Esophagus squamous epithelium (tissue), 5 donors: ENCODE measurements at regions not wholly inside any gene's neighbourhood (a gene's known extent, or its start where the extent isn't known, plus 50 kb on each side); places are given as distances from the start of the nearest gene placed in this dataset.

Experiments used
- DNase-seq: peaks from one replicate; lab custom pipeline; 2025; lab: John Stamatoyannopoulos, UW
- H3K27ac ChIP-seq, 4 donors: fragments of 200-600 bp; sonication (generic); one replicate each; pipeline ENCODE4 v1.5.1; 2016 to 2019; ENCODE audit warnings: mild to moderate bottlenecking in 1 of 4
- H3K27me3 ChIP-seq, 4 donors: fragments of 200-600 bp; sonication (generic); 1 replicate in 3 of 4; 2 replicates in 1 of 4; pipeline versions ENCODE4 v1.5.1 to v1.6.0; 2017 to 2021; ENCODE audit warnings: antibody characterized with exemption in 1 of 4
- H3K36me3 ChIP-seq, 3 donors: fragments of 200-600 bp; sonication (generic); one replicate each; pipeline ENCODE4 v1.5.1; 2016 to 2019
- H3K4me1 ChIP-seq, 3 donors: fragments of 200-600 bp; sonication (generic); one replicate each; pipeline ENCODE4 v1.5.1; 2017 to 2019
- H3K4me3 ChIP-seq, 4 donors: fragments of 200-600 bp; sonication (generic); 1 replicate in 3 of 4; 2 replicates in 1 of 4; pipeline ENCODE4 v1.5.1; 2016 to 2019; ENCODE audit warnings: mild to moderate bottlenecking in 2 of 4, moderate library complexity in 1 of 4
- H3K9me3 ChIP-seq, 3 donors: fragments of 200-600 bp; sonication (generic); one replicate each; pipeline ENCODE4 v1.5.1; 2016 to 2019
- POLR2A ChIP-seq, 4 donors: fragments of 450-650 bp; IDR thresholded peaks; one replicate each; pipeline ENCODE4 v1.6.1; 2017; ENCODE audit warnings: antibody characterized with exemption in 4 of 4, mild to moderate bottlenecking in 4 of 4, moderate library complexity in 3 of 4
- WGBS, 2 donors: methylation state at CpG; one replicate each; pipeline ENCODE4 v1.1.5; 2018; 5-methylcytosine and 5-hydroxymethylcytosine counted together
- intact Hi-C: fragments of 100-400 bp; cut with DNase I; formaldehyde crosslinking; loops from one replicate; pipeline ENCODE4 v1.15.0; 2022
- TF ChIP-seq, protein P1 (sequence below), 6 experiments: fragments of 450-650 bp in 4 of 6; fragments of 200-600 bp in 2 of 6; sonication (generic) in 2 of 6; IDR thresholded peaks; one replicate each; pipeline ENCODE4 v1.5.1; 2016 to 2019; ENCODE audit warnings: antibody characterized with exemption in 6 of 6, mild to moderate bottlenecking in 4 of 6, moderate library complexity in 4 of 6
- donor health status: DM: yes; HTN: yes; CAD: no.

DNA sequence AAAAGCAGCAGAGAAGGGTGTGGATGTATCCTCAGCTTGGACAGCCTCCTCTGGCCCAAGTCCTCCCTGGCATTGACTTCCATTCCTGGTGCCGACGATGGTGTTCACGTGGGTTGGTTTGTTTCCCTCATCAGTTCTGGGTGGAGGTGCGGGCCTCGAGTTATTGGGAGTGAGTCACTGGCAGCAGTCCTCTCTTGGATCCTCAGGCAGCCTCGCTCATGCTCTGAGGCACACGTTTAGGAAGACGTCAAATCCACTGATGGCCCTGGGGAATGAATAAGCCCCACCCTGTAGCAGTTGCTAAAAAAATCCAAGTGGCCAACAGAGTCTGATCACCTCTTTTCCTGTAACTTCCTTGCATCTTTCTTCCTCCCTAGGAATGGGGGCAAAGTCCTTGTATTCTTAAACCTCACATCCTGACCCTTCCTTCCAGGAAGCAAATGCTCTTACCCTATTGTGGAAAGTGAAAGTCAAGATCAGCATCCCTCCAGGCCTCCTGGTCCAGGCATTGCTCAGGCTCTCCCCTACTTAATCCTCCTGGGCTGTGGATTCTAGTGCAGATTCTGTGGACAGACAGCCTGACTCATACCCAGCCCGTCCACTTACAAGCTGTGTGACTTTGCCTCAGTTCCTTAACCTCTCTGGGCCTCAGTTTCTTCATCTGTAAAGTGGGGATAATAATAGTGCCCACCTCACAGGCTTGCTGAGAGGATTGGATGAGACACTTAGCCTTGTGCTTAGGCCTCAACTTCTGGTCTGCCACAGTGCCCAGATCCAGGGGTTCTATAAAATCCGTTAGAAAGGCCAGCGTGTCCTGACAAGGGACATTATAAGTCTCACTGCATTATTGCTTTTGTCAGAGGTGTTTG lies 111.1 kb downstream of the TLR5 start:
- H3K9me3 ChIP-seq: no peaks in the 10 kb centered on the region
- H3K27ac ChIP-seq: peak overlapping the region in 2 of 4 donors; percentile 57 to 67
- H3K36me3 ChIP-seq: no peaks in the 10 kb centered on the region
- H3K27me3 ChIP-seq: no peaks in the 10 kb centered on the region
- H3K4me3 ChIP-seq: no peak overlapping the region
- no peak for TF ChIP-seq POLR2A (IDR thresholded peaks at IDR 0.05)
- TF ChIP-seq, protein P1, sequence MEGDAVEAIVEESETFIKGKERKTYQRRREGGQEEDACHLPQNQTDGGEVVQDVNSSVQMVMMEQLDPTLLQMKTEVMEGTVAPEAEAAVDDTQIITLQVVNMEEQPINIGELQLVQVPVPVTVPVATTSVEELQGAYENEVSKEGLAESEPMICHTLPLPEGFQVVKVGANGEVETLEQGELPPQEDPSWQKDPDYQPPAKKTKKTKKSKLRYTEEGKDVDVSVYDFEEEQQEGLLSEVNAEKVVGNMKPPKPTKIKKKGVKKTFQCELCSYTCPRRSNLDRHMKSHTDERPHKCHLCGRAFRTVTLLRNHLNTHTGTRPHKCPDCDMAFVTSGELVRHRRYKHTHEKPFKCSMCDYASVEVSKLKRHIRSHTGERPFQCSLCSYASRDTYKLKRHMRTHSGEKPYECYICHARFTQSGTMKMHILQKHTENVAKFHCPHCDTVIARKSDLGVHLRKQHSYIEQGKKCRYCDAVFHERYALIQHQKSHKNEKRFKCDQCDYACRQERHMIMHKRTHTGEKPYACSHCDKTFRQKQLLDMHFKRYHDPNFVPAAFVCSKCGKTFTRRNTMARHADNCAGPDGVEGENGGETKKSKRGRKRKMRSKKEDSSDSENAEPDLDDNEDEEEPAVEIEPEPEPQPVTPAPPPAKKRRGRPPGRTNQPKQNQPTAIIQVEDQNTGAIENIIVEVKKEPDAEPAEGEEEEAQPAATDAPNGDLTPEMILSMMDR (IDR thresholded peaks at IDR 0.05): no peak
- intact Hi-C loops: no loop called here
- WGBS, 2 donors: 46 to 49% methylated on average over 8 to 11 of the region's 11 CpGs
- DNase-seq: no peak
- H3K4me1 ChIP-seq: peaks cover 6 to 42% (median 8%) of the 10 kb centered on the region in 3 donors

DNA sequence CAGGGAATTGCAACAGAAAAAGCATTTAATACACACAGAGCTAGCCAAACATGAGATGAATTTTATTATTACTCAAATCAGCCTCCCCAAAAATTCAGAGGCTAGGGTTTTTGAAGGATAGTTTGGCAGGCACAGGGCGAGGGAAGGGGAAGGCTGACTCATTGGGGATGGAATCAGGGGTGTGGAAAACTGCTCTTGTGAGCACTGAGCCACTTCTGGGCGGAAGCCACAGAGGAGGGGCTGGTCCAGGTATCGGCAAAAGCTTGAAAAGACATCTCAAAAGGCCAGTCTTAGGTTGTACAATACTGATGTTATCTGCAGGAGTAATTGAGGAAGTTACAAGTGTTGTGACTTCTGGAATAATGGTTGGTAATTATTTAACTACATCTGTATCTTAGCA lies 109.4 kb downstream of the TLR5 start:
- H3K36me3 ChIP-seq: no peaks in the 10 kb centered on the region
- WGBS, 2 donors: 18 to 72% methylated on average over 2 to 3 of the region's 3 CpGs

DNA sequence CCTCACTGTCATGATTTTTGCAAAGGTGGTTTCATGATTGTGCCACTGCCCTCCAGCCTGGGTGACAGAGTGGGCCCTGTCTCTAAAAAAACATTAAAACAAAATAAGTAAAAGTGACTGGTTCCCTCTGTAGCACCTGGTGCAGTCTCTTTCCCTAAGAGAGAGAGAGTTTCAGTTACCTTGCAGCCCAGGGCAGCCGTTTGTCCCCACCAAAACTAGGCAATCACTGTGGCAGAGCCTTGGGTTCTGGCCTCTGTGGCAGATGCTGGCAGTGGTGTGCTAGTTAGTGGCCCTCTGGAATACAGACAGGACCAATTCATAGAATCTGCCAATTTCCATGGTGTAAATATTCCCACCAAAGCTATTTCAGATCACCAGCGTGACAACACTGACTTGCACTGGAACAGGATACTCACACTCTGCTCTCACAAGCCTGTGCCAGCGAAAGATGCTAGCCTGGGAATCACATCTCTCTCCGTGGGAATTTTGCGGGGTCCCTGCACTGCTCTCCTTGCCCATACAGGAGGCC lies 108.7 kb downstream of the TLR5 start:
- no peaks in the 10 kb centered on the region for H3K27me3 ChIP-seq
- no peak overlapping the region for H3K4me3 ChIP-seq
- no peaks in the 10 kb centered on the region for H3K9me3 ChIP-seq
- no peak overlapping the region for H3K27ac ChIP-seq
- H3K4me1 ChIP-seq: peaks cover 6 to 42% (median 8%) of the 10 kb centered on the region in 3 donors
- no peaks in the 10 kb centered on the region for H3K36me3 ChIP-seq
- DNase-seq: no peak
- 74 to 83% methylated on average over 3 to 5 of the region's 5 CpGs for WGBS, 2 donors
- intact Hi-C loops: no loop called here
- TF ChIP-seq POLR2A (IDR thresholded peaks at IDR 0.05): no peak
- TF ChIP-seq, protein P1 (IDR thresholded peaks at IDR 0.05): no peak

More for the DNA sequence above, 109.4 kb downstream of the TLR5 start:
- TF ChIP-seq, protein P1 (IDR thresholded peaks at IDR 0.05): no peak
- TF ChIP-seq POLR2A (IDR thresholded peaks at IDR 0.05): no peak
- Histone ChIP-seq H3K4me3 (no peak overlapping the region), H3K27me3 (no peaks in the 10 kb centered on the region), H3K4me1 (peaks cover 6 to 42% (median 8%) of the 10 kb centered on the region in 3 donors), H3K27ac (no peak overlapping the region), H3K9me3 (no peaks in the 10 kb centered on the region)
- intact Hi-C loops: no loop called here
- DNase-seq: no peak

DNA sequence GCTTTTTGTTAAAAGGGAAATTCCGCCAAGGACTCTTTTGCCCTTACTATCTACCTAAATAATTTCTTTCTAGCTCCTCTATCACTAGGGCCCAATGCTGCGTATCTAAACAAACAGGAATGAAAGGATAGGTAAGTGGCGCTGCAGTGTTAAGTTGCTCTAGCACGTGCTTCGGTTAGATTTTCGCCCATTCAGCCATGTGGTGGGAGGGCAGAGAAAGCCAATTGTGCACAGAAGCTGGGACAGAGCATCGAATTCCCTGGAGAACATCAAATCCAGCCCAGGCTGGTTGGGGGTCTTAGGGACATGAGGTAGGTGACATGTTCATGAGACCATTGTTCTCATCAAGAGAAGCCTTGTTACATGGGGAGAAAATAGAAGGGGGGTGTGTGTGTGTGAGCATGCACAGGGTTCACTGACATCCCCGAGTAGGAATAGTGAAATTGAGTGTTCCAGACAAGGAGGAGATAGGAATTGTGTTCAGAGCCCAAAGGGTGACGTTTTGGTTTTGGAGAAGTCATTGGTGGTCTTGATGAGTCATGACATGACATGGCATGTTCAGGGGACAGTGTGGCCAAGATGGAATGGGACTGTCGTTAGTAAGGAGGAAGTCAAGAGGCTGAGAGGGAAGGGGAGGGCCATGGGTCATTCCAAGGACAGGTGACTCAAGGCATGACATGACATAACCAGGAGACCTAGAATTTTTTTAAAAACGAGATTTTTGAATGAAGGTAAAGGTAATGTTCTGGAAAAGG lies 107.1 kb downstream of the TLR5 start:
- DNase-seq: no peak
- Histone ChIP-seq H3K4me3 (no peak overlapping the region), H3K9me3 (no peaks in the 10 kb centered on the region), H3K36me3 (no peaks in the 10 kb centered on the region), H3K27ac (peak overlapping the region in 1 of 4 donors; percentile 44), H3K27me3 (no peaks in the 10 kb centered on the region), H3K4me1 (peaks cover 6 to 42% (median 8%) of the 10 kb centered on the region in 3 donors)
- intact Hi-C loops: no loop called here
- WGBS, 2 donors: 63 to 70% methylated on average over 10 to 11 of the region's 11 CpGs
- no peak for TF ChIP-seq POLR2A (IDR thresholded peaks at IDR 0.05)
- TF ChIP-seq, protein P1 (IDR thresholded peaks at IDR 0.05): no peak
